IPS-18a (cell line): ENCODE measurements at regions not wholly inside any gene's neighbourhood (a gene's known extent, or its start where the extent isn't known, plus 50 kb on each side); places are given as distances from the start of the nearest gene placed in this dataset.

Experiments
- H3K27ac ChIP-seq: one replicate; pipeline ENCODE4 v1.5.1; 2013; ENCODE audit warnings: low read length
- H3K27me3 ChIP-seq: one replicate; pipeline ENCODE4 v1.6.1; 2013; ENCODE audit warnings: mild to moderate bottlenecking, low read length; ENCODE audit not compliant: control insufficient read depth, insufficient read depth
- H3K36me3 ChIP-seq: one replicate; pipeline ENCODE4 v1.6.1; 2013; ENCODE audit warnings: low read depth, low read length; ENCODE audit not compliant: control insufficient read depth
- H3K4me1 ChIP-seq: one replicate; pipeline ENCODE4 v1.6.1; 2013; ENCODE audit warnings: low read depth, low read length; ENCODE audit not compliant: control insufficient read depth
- H3K4me3 ChIP-seq: one replicate; pipeline ENCODE4 v1.5.1; 2013; ENCODE audit warnings: low read length
- H3K9ac ChIP-seq: one replicate; pipeline ENCODE4 v1.6.1; 2013; ENCODE audit warnings: mild to moderate bottlenecking, low read length, moderate library complexity
- H3K9me3 ChIP-seq: one replicate; pipeline ENCODE4 v1.6.1; 2013; ENCODE audit warnings: low read depth, low read length; ENCODE audit not compliant: control insufficient read depth

GRCh38 chr1:101376121-101377083, 139.6 kb downstream of the S1PR1 start:
- Histone ChIP-seq H3K4me3 (no peak overlapping the region), H3K36me3 (no peaks in the 10 kb centered on the region), H3K27me3 (no peaks in the 10 kb centered on the region), H3K9me3 (no peaks in the 10 kb centered on the region), H3K9ac (no peak overlapping the region), H3K4me1 (peaks cover 6% of the 10 kb centered on the region), H3K27ac (no peak overlapping the region)

DNA sequence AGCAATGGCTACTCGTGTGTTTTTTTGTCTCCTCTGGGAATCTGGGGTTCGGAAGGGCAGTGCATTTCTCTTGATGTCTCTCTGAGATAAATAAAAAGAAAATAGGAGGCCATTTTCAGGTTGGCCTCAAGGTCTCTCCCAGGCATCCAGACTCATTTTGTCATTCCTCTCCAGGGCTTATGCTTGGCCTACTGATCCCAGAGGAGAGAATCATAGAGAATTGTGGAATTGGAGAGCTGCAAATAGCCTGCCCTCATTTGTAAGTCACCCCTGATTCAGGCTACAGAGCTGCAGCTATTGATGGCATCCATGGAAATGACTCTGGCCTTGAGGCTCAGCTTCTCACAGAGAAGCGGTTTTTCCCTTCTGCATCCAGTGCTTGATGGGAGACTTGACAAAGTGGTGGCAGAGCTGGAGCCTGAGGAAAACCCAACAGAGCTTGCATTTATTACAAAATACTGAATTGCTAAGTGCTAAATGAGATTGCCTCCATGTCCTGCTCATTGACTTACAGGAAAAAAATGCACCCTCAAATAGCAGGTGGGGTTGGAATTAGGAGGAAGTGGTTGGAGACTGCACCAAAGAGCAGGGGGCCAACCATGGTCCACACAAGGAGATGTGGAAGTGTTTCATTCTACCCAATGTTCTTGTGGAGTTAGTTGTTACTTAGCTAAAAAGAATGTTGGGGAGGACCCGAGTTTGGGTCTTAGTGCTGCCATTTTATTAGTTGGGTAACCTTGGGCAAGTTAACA, 140.4 kb downstream of the S1PR1 start:
- no peak overlapping the region for H3K27ac ChIP-seq
- no peaks in the 10 kb centered on the region for H3K9me3 ChIP-seq
- no peak overlapping the region for H3K4me3 ChIP-seq
- no peaks in the 10 kb centered on the region for H3K36me3 ChIP-seq
- no peak overlapping the region for H3K9ac ChIP-seq
- H3K4me1 ChIP-seq = peaks cover 14% of the 10 kb centered on the region
- H3K27me3 ChIP-seq = no peaks in the 10 kb centered on the region

DNA sequence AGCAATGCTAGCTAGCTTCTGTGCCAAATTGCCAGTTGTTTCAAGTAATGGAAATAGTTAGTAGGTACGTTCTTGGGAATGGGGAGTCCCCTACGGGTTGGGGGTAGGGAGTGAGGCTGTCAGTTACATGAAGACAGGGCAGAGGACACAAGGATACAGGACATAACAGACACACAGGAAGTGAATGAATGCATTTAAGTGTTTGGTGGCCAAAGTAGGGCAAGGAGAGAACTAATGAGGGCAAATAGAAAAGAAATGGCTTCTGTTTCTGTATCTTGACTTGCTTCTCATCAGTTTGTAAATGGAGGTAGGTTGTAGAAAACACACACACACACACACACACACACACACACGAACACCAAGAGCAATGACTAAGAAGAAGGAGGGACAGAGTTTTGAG, 142.2 kb downstream of the S1PR1 start:
- H3K4me1 ChIP-seq = peaks cover 15% of the 10 kb centered on the region
- no peaks in the 10 kb centered on the region for H3K9me3 ChIP-seq
- H3K27me3 ChIP-seq = no peaks in the 10 kb centered on the region
- no peaks in the 10 kb centered on the region for H3K36me3 ChIP-seq
- H3K4me3 ChIP-seq = no peak overlapping the region
- no peak overlapping the region for H3K9ac ChIP-seq
- no peak overlapping the region for H3K27ac ChIP-seq

GRCh38 chr1:101379950-101380349, 143.1 kb downstream of the S1PR1 start:
- H3K27ac ChIP-seq = no peak overlapping the region

GRCh38 chr1:101382135-101382534, 145.3 kb downstream of the S1PR1 start:
- Histone ChIP-seq H3K27ac (no peak overlapping the region), H3K9me3 (no peaks in the 10 kb centered on the region), H3K4me3 (no peak overlapping the region), H3K27me3 (no peaks in the 10 kb centered on the region), H3K4me1 (peaks cover 15% of the 10 kb centered on the region), H3K9ac (no peak overlapping the region), H3K36me3 (no peaks in the 10 kb centered on the region)

More at GRCh38 chr1:101379950-101380349, 143.1 kb downstream of the S1PR1 start:
- Histone ChIP-seq H3K4me3 (no peak overlapping the region), H3K4me1 (peaks cover 15% of the 10 kb centered on the region), H3K36me3 (no peaks in the 10 kb centered on the region), H3K27me3 (no peaks in the 10 kb centered on the region), H3K9me3 (no peaks in the 10 kb centered on the region), H3K9ac (no peak overlapping the region)

DNA sequence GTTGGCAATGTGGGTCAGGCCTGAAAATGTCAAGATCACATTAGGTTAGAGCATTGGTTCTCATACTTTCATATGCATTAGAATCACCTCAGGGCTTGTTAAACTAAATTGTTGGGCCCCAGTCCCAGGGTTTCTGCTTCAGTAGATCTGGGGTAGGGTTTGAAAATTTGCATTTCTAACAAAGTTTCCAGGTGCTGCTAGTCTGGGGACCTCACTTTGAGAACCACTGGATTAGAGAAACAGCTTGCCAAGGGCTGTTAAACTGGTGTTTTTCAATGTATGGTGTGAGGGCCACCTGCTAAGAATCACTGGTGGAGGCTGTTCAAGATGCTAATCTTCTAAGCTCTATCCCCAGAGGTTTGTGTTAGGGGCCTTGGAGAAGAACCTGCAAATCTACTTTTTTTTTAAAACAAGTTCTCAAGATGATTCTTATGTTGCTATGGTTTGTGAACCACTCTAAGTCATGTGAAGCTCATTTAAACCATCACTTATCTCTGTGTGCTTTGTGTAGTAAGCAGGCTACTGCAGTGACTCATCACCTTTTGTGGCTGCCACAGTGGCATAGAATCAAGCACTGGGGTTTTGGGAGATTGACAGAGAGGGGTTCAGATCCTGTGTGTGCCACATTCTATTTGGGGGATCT, 152.2 kb downstream of the S1PR1 start:
- Histone ChIP-seq H3K27ac (no peak overlapping the region), H3K4me1 (no peaks in the 10 kb centered on the region), H3K9me3 (peaks cover 2% of the 10 kb centered on the region), H3K9ac (no peak overlapping the region), H3K4me3 (no peak overlapping the region), H3K36me3 (no peaks in the 10 kb centered on the region), H3K27me3 (no peaks in the 10 kb centered on the region)

- no peak overlapping the region for H3K9ac ChIP-seq
- H3K27ac ChIP-seq = no peak overlapping the region
These were observed 152.7 kb downstream of the S1PR1 start for GRCh38 chr1:101389547-101389929.

DNA sequence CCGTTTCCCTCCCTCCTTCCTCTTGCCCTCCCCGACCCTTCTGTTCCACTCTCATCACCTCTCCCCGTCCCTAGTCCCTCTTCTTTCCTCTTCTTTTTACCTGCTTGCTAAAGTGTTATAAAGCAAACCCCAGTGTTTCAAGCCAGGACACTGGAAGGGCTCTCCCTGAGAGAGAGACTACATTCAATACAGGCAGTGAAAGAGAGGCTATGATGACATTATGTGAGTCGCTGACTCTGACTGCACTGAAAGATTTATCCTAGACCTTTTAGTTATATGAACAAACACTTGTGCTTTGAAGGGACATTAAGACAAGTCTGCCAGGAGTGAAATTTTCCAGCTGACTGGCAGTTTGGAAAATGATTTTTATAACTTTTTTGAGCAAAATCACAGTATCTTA, 155.7 kb downstream of the S1PR1 start:
- H3K27ac ChIP-seq = no peak overlapping the region
- H3K9me3 ChIP-seq = peaks cover 2% of the 10 kb centered on the region
- no peaks in the 10 kb centered on the region for H3K4me1 ChIP-seq
- H3K27me3 ChIP-seq = no peaks in the 10 kb centered on the region
- H3K36me3 ChIP-seq = no peaks in the 10 kb centered on the region
- no peak overlapping the region for H3K9ac ChIP-seq
- no peak overlapping the region for H3K4me3 ChIP-seq

More at GRCh38 chr1:101389547-101389929, 152.7 kb downstream of the S1PR1 start:
- no peaks in the 10 kb centered on the region for H3K4me1 ChIP-seq
- no peaks in the 10 kb centered on the region for H3K27me3 ChIP-seq
- peaks cover 2% of the 10 kb centered on the region for H3K9me3 ChIP-seq
- H3K4me3 ChIP-seq = no peak overlapping the region
- H3K36me3 ChIP-seq = no peaks in the 10 kb centered on the region

- Histone ChIP-seq H3K9me3 (no peaks in the 10 kb centered on the region), H3K27ac (no peak overlapping the region), H3K9ac (no peak overlapping the region), H3K36me3 (no peaks in the 10 kb centered on the region), H3K27me3 (no peaks in the 10 kb centered on the region), H3K4me3 (no peak overlapping the region), H3K4me1 (no peaks in the 10 kb centered on the region)
These were observed 157.2 kb downstream of the S1PR1 start for GRCh38 chr1:101394041-101394440.

- Histone ChIP-seq H3K9ac (no peak overlapping the region), H3K27me3 (no peaks in the 10 kb centered on the region), H3K9me3 (no peaks in the 10 kb centered on the region), H3K27ac (no peak overlapping the region), H3K4me3 (no peak overlapping the region), H3K4me1 (no peaks in the 10 kb centered on the region), H3K36me3 (no peaks in the 10 kb centered on the region)
These were observed 162.4 kb downstream of the S1PR1 start for GRCh38 chr1:101399222-101399621.

DNA sequence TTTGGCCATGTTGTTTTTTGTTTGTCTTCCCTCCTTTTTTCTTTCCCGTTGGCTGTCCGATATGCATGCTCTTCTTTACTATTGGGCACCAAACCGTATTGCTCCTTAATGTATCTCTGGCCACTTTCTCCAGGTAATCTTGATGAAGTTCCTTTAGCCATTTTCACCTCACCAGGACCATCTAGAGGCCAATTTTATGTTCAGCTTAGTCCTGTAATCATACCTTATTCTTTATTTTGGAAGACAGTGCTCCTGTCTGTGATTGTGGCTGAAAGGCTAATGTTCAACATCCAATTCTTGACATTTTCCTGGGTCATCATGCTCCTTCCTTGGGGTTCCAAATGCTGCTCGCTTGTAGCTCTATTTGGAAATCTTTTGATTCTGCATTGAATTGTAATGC, 169.5 kb downstream of the S1PR1 start:
- Histone ChIP-seq H3K9ac (no peak overlapping the region), H3K4me3 (no peak overlapping the region), H3K36me3 (no peaks in the 10 kb centered on the region), H3K9me3 (no peaks in the 10 kb centered on the region), H3K27me3 (no peaks in the 10 kb centered on the region), H3K4me1 (no peaks in the 10 kb centered on the region), H3K27ac (no peak overlapping the region)
